ENCODE measurements at regions not wholly inside any gene's neighbourhood (a gene's known extent, or its start where the extent isn't known, plus 50 kb on each side); places are given as distances from the start of the nearest gene placed in this dataset.

DNA sequence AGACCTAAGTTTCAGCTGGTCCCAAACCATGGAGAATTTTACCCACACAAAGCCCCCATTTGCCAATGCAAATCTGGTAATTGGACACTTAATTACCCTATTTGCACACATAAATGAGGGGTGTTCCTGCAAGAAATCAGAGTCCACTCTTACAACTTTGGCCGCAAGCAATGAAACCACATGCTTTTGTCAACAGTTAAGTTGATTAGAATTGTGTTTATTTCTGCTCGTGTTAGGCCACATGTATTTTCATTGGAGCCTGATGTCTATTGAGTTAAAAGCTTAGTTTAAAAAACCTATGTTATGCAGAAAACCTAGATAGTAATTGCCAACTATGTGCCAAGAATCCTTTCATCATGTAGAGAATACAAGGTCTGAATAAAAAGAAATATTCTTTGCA is 153.8 kb upstream of the CMC1 start:
- TF ChIP-seq TCF7L2 (IDR thresholded peaks at IDR 0.05; ENCODE audit: low read depth, low read length) (no peak), CTCF (IDR thresholded peaks at IDR 0.05) (no peak)
